ENCODE measurements at regions not wholly inside any gene's neighbourhood (a gene's known extent, or its start where the extent isn't known, plus 50 kb on each side); places are given as distances from the start of the nearest gene placed in this dataset.
"Not testable (repeated sequence)": the region's sequence is repeated elsewhere in the genome, so short reads cannot be mapped to it uniquely, and the experiment has no call there.

DNA sequence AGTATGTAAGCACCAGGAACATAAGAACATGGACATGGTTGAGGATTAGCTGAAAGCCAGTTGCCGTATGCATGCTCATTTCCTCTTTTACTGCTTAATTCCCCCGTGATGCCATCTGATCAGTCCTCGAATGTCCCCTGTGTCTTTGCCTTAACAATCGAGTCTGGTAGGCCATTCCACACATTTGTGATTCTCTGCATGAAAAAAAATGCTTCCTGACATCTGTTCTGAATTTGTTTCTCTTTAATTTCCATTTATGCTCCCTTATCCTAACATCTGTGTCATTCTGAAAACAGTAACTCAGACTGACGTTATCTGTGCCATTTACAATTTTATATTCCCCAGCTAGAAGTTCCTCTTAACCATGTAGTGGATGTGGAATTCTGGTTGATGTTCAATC lies 158.2 kb upstream of the TOX3 start:
- ATAC-seq (ENCODE audit: poor library complexity) (no peak), DNase-seq (no peak)
- intact Hi-C loops (cut with DNase I) = no loop called here

DNA sequence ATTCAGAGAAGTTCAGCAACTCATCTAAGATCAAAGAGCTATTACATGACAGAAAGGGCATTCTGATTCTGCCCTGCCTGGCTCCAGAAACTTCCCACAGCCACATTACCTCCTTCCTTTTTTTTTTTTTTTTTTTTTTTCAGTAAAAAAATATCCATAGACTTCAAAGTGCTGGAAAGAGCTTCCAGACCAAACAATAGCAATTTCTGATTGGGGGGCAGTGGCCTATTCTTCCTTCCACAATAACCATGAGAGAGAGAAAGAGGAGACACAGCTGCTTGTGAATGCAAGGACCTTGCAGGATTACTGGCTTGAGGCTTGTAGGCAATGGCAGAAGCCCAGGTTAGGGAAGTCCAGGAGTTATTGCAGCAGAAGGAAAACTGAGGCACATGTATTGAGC lies 151.0 kb upstream of the TOX3 start:
- ATAC-seq (ENCODE audit: poor library complexity) = no peak
- intact Hi-C loops (cut with DNase I) = no loop called here
- no peak for DNase-seq

DNA sequence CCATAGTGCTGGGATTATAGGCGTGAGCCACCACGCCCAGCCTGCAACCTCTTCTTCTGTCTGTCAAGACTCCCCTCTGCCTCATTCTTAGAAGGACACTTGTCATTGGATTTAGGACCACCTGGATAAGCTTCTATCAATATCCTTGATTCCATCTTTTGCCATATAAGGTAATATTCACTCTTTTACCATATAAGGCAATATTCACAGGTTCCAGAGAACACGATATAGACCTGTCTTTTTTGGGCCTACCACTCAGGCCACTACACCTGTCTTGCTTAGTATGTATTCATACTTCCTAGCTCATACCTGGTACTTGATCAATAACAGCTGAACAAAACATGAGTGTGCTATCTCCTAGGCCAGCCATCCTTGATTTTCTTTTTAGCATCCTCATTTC lies 149.2 kb upstream of the TOX3 start:
- ATAC-seq (ENCODE audit: poor library complexity) = no peak
- no peak for DNase-seq
- intact Hi-C loops (cut with DNase I) = no loop called here

DNA sequence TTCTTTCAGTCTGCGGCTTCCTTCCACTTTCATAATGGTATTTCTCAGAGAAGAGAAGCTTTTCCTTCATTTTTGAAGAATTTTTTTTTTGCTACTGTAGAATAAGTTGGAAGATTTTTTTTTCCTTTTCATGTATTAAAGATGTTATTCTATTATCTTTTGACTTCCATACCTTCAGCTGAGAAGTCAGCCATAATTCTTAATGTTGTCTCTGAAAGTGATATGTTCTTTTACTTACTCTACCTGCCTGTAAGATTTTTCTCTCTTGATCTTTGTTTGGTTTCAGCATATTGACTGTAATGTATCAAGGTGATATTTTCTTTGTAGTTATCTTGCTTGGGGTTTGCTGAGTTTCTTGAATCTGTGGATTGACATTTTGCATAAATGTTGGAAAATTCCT lies 143.5 kb upstream of the TOX3 start:
- ATAC-seq (ENCODE audit: poor library complexity) = no peak
- intact Hi-C loops (cut with DNase I) = no loop called here
- DNase-seq = no peak

DNA sequence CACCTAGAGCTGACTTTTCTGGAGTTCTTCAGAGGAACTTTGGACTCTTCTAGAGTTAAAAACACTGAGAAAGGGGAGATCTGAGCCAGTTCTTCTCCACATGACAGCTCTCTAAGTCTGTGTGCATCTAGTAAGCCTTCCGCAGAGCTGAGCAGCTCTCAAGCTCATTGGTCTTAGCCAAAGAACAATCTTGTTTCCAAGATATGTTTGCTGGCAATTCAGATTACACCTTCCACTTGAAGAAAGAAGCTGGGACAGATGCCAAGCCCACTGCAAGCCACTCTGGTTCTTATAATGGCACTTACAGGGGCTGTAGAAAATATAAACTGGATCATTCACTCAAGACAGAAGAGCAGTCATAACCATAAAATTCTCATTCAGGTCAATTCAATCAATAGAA lies 134.1 kb upstream of the TOX3 start:
- no peak for ATAC-seq (ENCODE audit: poor library complexity)
- intact Hi-C loops (cut with DNase I) = no loop called here
- DNase-seq = no peak

DNA sequence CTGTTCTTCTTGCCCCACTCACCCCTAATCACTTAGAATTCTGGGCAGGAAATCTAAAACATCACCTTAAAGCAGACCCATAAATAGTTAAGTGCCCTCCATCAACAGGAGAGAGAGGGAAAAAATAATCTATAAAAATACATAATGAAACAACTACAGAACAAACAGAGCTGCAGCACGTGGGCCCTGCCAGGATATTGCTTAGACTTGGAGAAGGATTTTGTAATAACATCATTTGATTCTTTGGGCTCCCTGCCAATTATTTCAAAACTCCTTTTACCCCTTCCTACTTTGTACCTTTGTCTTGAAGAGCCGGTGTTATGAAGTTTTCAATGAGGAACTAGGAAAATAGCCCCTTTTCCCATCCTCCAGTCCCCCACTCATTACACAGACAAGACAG lies 130.6 kb upstream of the TOX3 start:
- intact Hi-C loops (cut with DNase I) = no loop called here
- ATAC-seq (ENCODE audit: poor library complexity) (no peak), DNase-seq (no peak)

DNA sequence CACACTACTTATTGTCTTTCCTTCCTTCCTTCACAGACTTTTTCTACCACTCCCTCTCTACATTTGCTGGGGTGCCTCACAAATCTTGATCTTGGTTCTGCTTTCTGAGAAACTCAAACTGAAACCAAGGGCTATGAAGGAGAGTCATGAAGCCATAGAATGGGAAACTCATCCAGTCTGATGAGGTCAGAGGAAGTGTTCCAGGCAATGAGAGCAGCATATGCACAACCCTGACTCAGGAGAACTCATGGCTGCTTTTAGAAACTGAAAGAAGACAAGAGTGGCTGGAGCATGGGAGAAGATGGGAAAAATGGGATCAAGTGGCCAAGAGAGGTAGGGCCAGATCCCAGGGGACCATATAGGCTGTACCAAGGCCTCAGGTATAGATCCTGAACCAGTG lies 130.0 kb upstream of the TOX3 start:
- no peak for ATAC-seq (ENCODE audit: poor library complexity)
- intact Hi-C loops (cut with DNase I) = no loop called here
- no peak for DNase-seq

DNA sequence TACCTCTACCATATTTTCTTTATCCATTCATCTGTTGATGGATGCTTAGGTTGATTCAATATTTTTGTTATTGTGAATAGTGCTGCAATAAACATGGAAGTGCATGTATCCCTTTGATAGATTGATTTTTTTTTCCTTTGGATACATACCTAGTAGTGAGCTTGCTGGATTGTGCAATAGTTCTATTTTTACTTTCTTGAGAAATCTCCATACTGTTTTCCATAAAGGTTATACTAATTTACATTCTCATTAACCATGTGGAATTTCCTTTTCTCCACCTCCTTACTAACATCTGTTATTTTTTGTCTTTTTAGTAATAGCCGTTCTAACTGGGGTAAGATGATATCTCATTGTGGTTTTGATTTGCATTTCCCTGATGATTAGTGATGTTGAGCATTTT lies 124.6 kb upstream of the TOX3 start:
- DNase-seq (no peak), ATAC-seq (ENCODE audit: poor library complexity) (no peak)
- intact Hi-C loops (cut with DNase I) = no loop called here

DNA sequence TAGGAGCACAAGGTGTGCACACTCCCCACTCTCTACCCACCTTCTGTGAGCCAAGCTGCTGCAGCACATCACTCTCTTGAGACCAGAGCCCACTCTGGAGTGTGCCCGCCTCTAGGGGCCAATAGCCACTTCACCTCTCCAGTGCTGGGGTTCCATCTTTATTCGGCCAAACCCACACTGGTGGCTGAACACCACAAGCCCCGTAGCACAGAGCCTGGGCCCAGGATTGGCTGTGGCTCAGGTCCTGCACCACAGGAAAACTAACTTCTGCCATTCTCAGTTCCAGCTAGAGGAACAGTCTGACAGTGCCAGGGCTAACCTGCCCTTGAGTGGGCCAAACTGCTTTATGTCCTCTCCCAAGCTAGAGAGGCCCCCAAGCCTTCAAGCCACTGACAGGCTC lies 111.0 kb upstream of the TOX3 start:
- ATAC-seq (ENCODE audit: poor library complexity) (no peak), DNase-seq (no peak)

DNA sequence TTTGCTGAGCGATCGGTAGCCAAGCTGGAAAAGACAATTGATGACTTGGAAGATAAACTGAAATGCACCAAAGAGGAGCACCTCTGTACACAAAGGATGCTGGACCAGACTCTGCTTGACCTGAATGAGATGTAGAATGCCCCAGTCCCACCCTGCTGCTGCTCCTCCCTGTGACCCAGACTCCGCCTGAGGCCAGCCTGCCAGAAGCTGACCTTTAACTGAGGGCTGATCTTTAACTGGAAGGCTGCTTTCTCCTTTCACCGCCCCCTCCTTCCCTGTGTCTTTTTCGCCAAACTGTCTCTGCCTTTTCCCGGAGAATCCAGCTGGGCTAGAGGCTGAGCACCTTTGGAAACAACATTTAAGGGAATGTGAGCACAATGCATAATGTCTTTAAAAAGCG lies 109.0 kb upstream of the TOX3 start:
- intact Hi-C loops (cut with DNase I); ATAC-seq (ENCODE audit: poor library complexity); DNase-seq: not testable (repeated sequence)

More for the DNA sequence above, 111.0 kb upstream of the TOX3 start:
- intact Hi-C loops (cut with DNase I) = no loop called here

DNA sequence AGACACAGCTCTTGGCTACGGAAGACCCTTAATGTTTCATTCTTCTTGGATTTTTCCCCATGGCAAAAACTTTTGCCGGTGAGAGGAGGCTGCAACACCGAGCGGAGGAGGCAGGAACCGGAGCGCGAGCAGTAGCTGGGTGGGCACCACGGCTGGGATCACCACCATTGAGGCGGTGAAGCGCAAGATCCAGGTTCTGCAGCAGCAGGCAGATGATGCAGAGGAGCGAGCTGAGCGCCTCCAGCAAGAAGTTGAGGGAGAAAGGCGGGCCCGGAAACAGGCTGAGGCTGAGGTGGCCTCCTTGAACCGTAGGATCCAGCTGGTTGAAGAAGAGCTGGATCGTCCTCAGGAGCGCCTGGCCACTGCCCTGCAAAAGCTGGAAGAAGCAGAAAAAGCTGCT lies 108.2 kb upstream of the TOX3 start:
- intact Hi-C loops (cut with DNase I); ATAC-seq (ENCODE audit: poor library complexity); DNase-seq: not testable (repeated sequence)

DNA sequence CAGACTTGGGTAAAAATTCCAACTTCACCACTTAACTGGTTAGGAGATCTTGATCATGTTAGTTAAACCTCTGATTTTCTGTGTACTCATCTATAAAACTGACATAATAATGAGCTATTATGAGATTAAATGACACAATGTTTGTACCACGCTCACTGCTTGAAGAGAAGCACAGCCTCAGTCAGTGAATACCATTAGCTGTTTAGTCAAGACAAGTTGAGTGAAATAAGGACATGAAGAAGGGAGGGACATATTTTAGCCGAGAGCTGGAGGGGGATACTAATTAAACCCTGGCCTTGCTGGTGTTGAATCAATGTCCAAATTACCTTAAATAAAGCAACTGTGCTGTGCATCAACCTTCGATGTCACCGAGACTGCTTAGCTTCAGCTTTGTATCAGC lies 105.1 kb upstream of the TOX3 start:
- intact Hi-C loops (cut with DNase I) = no loop called here
- DNase-seq = no peak
- ATAC-seq (ENCODE audit: poor library complexity) = no peak

DNA sequence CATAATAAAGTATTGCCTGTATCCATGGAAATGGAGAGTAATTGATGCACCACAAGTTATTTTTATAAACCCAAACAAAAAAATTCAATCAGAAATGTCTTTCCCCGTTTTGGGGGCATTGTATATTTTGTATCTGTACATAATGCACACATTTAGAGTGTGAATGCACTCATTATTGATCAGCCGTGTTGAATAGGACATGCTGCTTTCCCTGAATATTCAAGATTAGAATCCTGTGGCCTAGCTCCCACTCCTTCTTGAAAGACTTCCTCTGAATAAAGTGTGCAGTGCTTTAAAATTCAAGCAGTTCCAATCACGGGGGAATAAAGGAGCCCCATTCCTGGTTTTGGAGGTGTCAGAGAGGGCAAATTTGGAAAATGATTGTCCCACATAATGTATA lies 103.8 kb upstream of the TOX3 start:
- DNase-seq = no peak
- ATAC-seq (ENCODE audit: poor library complexity) = no peak
- intact Hi-C loops (cut with DNase I) = no loop called here

DNA sequence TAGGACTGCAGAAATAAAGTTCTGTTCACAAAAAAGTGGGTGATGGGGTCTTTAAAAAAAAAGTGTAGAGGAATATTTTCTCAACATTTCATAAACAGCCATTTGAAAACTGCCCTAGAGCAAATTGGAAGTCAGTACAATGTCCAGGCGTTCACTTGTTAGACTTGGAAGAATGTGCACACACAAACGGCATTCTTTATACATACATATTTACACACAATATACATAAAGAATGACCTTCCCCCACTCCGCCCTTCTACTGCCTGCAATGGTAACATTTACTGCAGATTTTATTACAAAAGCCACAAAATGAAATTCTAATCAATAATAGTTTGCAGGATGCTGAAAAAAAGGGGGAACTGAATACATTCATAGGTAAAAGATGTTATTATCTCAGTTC lies 103.4 kb upstream of the TOX3 start:
- DNase-seq (no peak), ATAC-seq (ENCODE audit: poor library complexity) (no peak)
- intact Hi-C loops (cut with DNase I) = no loop called here

DNA sequence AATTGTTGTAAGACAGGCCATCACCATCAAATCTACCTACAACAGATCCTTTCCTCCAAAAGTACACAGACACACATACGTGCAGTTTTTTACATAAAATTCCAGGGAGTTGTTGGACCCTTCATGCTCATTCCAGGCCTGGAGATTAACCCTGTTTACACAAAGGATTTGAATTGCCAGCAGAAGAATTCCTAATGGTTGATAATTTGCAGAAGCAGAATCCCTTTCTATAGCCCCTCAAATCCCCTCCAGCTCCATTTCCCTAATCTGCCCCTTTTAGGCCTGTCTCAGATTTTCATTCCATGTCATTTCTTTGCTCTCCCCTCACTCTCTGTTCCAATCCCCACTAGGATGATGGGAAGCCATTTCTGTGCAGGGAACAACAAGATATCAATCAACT lies 102.9 kb upstream of the TOX3 start:
- intact Hi-C loops (cut with DNase I) = no loop called here
- no peak for ATAC-seq (ENCODE audit: poor library complexity)
- DNase-seq = no peak

DNA sequence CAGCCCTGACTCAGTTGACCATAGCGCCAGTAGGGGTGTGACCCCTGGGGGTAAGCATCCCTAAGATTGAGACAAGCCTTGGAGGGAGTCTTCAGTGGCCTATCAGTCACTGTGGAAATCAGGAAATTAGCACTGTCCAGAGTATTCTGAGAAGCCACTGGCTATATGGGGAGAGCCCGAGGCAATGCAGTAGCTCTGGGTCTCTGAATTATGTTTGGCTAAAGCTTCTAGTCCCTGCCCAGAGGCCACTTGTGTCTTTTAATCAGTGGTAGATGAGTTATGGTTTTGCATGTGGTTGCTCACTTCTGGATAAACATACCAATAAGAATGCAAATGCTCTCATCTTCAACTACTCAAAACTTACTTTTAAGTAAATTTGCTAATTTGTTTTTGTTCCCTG lies 100.6 kb upstream of the TOX3 start:
- intact Hi-C loops (cut with DNase I) = no loop called here
- no peak for DNase-seq
- ATAC-seq (ENCODE audit: poor library complexity) = no peak

DNA sequence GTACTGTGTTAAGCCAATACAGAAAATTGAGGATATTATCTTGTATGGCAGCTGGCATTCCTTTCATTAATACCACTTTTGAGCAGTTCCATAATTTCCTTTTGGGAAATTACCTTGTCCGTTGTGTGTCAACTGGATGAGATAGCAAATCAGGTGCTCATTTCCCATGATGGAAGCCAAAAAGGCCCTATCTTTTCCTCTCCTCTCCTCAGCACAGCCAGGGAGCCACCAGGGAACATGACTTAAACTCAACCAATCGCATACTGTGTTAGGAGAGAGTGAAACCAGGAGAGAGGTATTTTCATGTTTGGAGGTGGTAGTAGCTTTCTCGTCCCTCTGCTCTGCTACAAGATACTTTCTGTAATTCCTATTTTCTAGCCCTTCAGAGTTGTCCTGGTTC lies 96.1 kb upstream of the TOX3 start:
- intact Hi-C loops (cut with DNase I) = no loop called here
- no peak for DNase-seq
- no peak for ATAC-seq (ENCODE audit: poor library complexity)

DNA sequence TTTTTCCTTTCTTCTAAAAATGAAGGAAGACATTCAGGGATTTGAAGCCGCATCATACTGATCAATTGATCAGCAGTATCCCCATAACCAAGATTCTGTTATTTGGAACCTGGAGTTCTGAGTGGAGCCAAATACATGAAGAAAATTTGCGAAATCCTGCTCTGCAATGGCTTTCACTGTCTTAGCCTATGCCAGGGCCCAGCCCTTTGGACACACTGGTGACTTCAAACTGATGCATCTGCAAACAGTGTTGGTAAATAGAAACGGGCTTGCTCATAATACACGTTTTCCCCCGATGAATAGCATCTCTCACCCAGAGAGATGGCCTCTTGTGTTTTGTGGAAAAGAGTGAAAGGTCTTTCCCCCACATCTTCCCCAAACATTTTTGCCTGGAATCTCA lies 87.6 kb upstream of the TOX3 start:
- intact Hi-C loops (cut with DNase I) = no loop called here
- DNase-seq (no peak), ATAC-seq (ENCODE audit: poor library complexity) (no peak)

DNA sequence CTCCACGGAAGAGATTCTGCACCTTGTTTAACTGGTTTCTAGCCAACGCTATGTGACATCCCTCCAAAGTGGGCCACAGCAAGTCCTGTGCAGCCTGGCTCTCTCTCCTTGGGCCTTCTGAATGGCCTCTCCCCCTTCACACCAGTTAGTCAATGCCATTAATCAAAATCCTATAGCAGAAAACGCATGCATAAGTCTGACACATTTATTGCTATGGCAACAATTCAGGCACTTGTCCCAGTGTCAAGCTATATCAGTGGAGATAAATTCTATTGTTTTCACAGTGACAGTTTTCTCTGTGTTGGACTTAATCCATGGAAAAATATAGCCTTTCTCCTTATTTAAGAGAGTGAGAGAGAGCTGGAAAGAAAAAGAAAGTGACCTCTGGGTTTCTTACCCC lies 87.2 kb upstream of the TOX3 start:
- no peak for ATAC-seq (ENCODE audit: poor library complexity)
- intact Hi-C loops (cut with DNase I) = no loop called here
- no peak for DNase-seq

DNA sequence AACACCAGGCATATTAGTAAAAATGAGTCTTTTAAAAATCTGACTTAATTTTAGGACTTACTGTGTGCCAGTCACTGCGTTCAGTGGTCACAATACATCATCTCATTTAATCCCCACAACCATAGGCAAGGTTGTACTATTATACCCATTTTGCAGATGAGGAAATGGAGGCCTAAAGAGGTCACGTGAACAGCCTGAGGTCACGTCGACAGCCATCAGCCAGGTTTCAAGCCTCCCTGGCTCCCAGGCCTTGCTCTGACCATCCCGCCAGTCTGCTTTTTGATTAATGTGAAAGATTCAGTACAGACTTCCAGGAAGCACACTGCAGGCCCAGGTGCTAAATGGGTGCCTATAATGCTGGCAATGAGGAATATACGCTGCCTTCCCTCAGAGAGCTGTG lies 86.3 kb upstream of the TOX3 start:
- DNase-seq = no peak
- no peak for ATAC-seq (ENCODE audit: poor library complexity)
- intact Hi-C loops (cut with DNase I) = no loop called here

DNA sequence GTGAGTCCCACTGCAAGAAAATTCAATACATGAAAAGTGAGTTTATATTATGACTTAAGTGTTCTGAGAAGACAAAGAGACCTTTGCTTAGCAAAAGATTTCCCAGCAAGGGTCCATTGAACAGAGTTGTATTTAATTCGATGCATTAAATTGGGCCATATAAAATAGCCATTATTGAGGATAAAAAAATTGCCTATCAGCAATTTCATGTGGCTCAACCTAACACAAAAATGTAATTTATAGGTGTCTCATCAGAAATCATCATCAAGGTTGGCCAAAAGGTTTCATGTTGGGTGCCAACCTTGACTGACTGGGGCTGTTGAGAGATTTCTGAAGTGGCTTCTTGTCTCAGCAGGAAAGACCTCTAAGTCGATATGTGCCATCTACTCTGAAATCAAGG lies 84.8 kb upstream of the TOX3 start:
- DNase-seq (no peak), ATAC-seq (ENCODE audit: poor library complexity) (no peak)
- intact Hi-C loops (cut with DNase I) = no loop called here

DNA sequence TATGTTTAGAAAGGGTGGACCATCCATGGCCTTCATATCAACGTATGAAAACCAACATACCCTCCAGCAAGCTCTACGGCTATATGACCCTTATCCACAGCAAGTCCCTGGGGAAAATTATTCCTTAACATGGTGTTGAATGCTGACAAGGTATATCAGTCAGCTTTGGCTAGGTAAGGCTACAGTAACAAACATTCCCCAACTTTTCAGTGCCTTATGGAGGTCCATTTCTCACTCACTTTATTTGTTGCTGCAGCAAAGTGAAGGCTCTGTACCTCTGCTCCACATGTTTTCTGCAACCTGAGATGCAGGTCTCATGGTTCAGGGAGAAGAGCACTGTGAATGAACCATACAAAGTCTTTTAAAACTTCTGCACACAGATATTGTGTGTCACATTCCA lies 83.8 kb upstream of the TOX3 start:
- intact Hi-C loops (cut with DNase I) = no loop called here
- no peak for ATAC-seq (ENCODE audit: poor library complexity)

More for the DNA sequence above, 83.8 kb upstream of the TOX3 start:
- DNase-seq = no peak

Data from Right ventricle myocardium superior (tissue), 1 donor.